DMS153 (cell line): ENCODE measurements at regions not wholly inside any gene's neighbourhood (a gene's known extent, or its start where the extent isn't known, plus 50 kb on each side); places are given as distances from the start of the nearest gene placed in this dataset.

Source experiments
- DNase-seq: peaks from one replicate; lab custom pipeline; 2025; lab: John Stamatoyannopoulos, UW

- no peak for DNase-seq
Observed at GRCh38 chr4:121226362-121226761, 62.2 kb upstream of the TNIP3 start.

GRCh38 chr4:121221608-121222007 lies 57.5 kb upstream of the TNIP3 start:
- DNase-seq, result no peak

DNA sequence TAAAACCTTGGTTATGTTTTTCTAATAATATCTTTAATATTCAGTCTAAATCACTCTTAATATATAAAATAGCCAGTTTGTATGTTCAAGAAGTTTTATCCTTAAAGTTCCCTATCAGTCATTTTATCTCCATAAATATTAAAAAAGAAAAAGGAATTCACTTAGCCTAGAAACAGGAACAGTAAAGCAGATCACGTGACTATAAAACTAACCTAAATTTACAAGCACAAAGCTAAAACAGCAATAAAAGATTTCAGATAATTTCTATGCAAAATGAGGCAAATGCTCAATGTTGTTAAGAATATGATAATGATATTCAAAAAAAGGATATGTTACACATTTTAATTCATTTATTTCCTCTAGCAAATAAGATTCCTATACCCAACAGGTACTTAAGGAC lies 57.1 kb upstream of the TNIP3 start:
- DNase-seq, result no peak

DNA sequence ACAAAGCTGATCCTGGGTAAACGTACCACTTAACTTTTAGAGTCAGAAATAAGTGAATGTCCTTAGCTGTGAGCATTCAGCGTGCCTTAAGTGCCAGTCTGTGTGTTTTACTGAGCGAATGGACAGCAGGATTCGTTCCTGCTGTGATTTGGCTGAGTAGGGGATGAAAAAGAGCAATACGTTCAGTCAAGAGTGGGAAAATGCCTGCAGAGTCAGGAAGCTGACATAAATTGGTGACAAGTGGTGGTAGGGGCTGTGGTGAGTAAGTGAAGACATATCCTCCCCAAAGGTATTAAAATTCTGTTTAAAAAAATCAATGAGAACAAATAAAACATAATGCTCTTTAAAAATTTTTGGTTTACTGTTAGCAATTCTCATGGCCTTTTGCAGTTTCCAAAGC lies 56.6 kb upstream of the TNIP3 start:
- DNase-seq, result no peak

GRCh38 chr4:121219227-121219626 lies 55.1 kb upstream of the TNIP3 start:
- DNase-seq, result no peak

DNA sequence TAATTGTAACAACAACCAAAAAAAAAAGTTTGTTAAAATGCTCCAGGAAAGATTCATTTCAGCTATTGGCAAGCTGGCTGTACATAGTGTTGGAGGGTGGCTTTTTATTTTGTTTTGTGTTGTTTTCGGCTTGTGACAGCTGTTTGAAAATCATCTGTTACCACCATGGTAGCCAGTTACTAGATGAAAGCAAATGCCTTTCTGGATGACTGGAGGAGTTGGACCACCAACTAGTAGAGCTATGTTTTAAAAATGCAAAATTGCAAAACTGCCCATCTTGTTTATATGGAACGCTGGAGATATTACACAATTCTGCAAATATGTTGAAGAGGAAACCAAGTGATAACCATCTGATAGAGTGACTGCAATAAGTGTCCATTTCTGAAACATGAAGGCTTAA lies 53.2 kb upstream of the TNIP3 start:
- DNase-seq, result no peak

DNA sequence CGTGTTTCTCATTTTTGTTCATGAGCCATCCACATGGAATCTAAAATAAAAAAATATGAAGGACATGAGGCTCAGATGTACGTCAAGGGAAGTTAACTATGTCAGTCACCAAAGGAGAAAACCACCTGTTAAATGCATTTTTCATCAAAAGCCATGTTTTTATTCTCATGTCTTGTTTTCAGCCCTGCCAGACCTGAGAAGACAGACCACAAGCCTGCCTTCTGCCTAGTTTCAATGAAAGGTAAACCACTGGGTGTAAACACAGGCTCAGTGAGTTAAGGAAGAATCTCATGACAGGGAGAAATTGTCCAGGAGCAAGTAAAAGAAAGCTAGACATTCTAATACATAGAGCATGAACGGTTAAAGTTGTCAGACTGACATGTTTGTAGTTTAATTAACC lies 52.3 kb upstream of the TNIP3 start:
- no peak for DNase-seq

DNA sequence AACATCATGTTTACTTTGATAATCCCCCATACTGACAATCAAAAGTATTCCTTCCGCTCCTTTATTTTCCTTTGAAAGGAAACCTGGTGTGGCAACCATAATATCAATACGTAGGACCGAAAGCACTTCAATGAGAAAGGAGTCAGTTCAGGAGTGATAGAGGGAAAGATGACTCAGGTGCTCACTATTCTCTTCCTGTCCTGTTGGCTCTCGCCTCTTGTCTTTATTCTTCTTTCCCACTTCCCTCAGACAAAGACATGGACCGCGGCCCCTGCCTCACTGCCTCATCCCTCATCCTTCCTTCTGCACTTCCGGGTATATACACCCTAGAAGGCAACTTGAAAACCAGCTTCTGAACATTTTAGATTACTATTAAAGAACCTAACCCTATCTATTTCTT lies 49.8 kb upstream of the TNIP3 start:
- no peak for DNase-seq
